Body of pancreas (tissue), 4 donors: ENCODE measurements at regions not wholly inside any gene's neighbourhood (a gene's known extent, or its start where the extent isn't known, plus 50 kb on each side); places are given as distances from the start of the nearest gene placed in this dataset.
"Not testable (repeated sequence)": the region's sequence is repeated elsewhere in the genome, so short reads cannot be mapped to it uniquely, and the experiment has no call there.

Experiments used
- POLR2A ChIP-seq, 3 donors: fragments of 450-650 bp; IDR thresholded peaks; one replicate each; pipeline ENCODE4 v1.6.1; 2016; ENCODE audit warnings: antibody characterized with exemption in 3 of 3, mild to moderate bottlenecking in 2 of 3
- TF ChIP-seq, protein P1 (sequence below), 7 experiments: fragments of 450-650 bp in 4 of 7; fragments of 200-600 bp in 3 of 7; sonication (generic) in 3 of 7; IDR thresholded peaks; one replicate each; pipeline ENCODE4 v1.5.1; 2016 to 2019; ENCODE audit warnings: antibody characterized with exemption in 7 of 7

DNA sequence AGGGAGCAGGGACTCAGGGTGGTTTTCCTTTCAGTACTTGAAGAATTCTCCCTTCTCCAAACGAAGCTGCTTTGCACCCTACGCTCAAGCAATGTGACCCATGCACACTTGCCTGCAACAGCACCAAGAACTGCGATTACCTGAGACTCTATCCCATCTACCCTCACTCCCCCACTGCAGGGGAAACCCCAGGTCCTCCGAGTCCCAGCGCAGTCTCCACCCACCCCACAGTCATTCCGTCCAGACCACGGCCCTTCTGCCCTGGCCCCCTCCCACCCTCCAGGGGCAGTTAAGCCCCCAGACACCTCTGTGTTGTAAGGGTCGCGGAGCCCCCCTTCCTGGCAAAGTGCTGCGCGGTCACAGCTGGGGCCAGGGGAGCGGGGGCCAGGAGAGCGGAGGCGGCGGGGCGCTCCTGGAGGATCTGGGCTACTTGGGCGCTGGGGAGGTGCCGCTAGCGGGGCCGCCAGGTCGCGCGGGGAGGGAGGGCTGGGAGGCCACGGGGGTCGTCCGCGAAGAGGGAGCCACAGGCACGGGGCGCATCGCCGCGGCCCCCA is 59.9 kb upstream of the MSMB start:
- TF ChIP-seq, protein P1, sequence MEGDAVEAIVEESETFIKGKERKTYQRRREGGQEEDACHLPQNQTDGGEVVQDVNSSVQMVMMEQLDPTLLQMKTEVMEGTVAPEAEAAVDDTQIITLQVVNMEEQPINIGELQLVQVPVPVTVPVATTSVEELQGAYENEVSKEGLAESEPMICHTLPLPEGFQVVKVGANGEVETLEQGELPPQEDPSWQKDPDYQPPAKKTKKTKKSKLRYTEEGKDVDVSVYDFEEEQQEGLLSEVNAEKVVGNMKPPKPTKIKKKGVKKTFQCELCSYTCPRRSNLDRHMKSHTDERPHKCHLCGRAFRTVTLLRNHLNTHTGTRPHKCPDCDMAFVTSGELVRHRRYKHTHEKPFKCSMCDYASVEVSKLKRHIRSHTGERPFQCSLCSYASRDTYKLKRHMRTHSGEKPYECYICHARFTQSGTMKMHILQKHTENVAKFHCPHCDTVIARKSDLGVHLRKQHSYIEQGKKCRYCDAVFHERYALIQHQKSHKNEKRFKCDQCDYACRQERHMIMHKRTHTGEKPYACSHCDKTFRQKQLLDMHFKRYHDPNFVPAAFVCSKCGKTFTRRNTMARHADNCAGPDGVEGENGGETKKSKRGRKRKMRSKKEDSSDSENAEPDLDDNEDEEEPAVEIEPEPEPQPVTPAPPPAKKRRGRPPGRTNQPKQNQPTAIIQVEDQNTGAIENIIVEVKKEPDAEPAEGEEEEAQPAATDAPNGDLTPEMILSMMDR (IDR thresholded peaks at IDR 0.05) = not testable (repeated sequence)
- TF ChIP-seq POLR2A (IDR thresholded peaks at IDR 0.05) = not testable (repeated sequence)
